ENCODE measurements at regions not wholly inside any gene's neighbourhood (a gene's known extent, or its start where the extent isn't known, plus 50 kb on each side); places are given as distances from the start of the nearest gene placed in this dataset.
A peak's percentile ranks its signal among the peaks of the same experiment; 100 is the strongest.

GRCh38 chr2:176686328-176686727 is 417.1 kb downstream of the MTX2 start:
- no peak for DNase-seq

GRCh38 chr2:176687342-176687741 is 418.1 kb downstream of the MTX2 start:
- no peak for DNase-seq

- DNase-seq: no peak
Observed at GRCh38 chr2:176687944-176688343, 418.7 kb downstream of the MTX2 start.

DNA sequence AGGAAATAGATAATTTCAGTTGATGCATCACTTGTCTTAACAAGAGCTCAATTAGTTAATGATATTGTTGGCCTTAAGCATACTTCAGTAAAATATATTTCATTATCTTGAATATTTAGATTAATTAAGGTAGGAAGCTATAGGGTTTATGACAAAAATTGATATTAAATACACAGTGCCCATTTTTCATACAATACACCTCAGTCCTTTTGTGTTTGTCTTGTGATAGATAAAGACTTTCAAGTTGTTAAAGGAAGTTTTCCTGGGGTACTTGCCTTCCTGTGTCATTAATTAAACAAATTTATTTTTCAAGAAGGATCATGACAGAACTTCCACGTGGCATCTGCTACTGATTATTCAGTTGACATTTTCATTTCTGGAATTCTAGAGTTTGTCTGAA is 420.5 kb downstream of the MTX2 start:
- no peak for DNase-seq

- no peak for DNase-seq
Observed at GRCh38 chr2:176691471-176691870, 422.2 kb downstream of the MTX2 start.

DNA sequence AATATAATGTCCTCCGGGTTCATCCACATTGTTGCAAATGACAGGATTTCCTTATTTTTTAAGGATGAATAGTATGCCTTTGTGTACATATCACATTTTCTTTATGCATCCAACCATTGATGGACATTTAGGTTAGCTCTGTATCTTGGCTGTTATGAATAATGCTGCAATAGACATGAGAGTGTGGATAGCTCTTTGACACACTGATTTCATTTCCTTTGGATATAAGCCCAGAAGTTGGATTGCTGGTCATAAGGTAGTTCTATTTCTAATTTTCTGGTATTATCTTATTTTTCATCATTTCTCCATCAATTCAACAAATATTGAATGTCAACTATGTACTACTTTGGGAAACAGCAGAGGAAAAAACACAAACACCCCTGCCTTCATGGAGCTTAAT is 423.3 kb downstream of the MTX2 start:
- no peak for DNase-seq

- no peak for DNase-seq
Observed at GRCh38 chr2:176699098-176699497, 429.9 kb downstream of the MTX2 start.

DNA sequence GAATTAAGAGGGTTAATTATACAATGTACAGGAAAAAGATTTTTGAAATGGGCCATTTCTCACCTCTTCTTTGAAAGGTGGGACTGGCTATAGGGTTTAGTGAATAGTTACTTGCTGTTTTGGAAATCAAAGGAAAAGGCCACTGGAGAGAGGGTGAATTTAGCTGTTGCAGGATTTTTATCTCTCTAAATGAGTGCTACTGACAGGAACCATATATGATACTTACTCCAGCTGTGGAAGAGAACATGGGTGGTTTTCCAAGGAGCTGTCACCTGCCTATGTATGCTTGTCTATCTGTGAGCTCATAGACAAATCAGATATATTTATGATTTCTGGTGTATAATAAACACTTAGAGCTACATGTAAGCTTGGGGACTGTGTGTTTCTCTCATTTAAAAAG is 430.4 kb downstream of the MTX2 start:
- DNase-seq: no peak

- DNase-seq: no peak
Observed at GRCh38 chr2:176702131-176702530, 432.9 kb downstream of the MTX2 start.

DNA sequence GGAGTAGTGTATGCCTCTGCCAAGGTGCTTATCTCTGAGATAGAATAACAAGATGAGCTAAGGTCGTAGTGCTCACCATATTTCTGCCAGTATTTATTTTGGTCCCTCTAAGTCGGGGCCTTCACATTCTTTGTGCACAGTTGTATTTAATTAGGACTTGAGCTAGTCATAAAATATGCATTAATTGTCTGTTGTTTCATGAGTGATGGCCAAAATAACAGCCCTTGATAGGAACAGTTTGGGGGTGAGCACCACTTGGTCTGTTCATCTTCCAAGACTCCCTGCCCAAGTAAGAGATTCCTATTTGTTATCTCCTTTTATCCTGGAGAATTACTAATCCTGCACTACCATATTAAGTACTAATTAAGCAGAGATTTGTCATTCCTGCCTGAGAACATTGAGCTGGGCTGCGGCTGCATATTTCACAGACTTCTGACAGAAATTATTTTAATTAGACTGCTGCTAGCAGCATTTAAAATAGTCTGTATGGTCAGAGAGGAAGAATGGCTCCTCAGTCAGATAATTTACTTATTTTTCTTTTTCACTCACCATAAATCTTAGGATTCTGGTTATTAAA is 435.1 kb downstream of the MTX2 start:
- no peak for DNase-seq

GRCh38 chr2:176709149-176709951 is 440.1 kb downstream of the MTX2 start:
- DNase-seq: no peak

DNA sequence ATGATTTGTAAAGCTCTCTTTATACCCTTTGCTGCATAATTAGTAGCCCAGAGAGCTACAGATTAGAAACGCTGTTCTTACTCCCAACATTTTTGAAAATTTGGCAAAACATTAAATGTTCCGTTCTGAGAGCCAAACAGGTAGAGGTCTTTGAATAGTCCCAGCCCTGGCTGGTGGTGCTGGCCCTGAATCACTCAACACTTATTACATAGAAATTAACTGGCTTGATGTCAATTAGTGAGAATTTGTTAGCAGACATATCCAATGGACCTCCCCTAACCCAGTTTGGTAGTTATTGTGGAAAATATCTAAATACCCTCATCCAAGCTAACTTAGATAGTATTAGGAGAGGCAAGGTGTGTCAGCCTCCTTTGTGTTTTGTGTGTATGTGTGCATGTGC is 440.7 kb downstream of the MTX2 start:
- DNase-seq: no peak

GRCh38 chr2:176710657-176711186 is 441.5 kb downstream of the MTX2 start:
- DNase-seq: no peak

GRCh38 chr2:176725873-176726645 is 456.8 kb downstream of the MTX2 start:
- DNase-seq: no peak

DNA sequence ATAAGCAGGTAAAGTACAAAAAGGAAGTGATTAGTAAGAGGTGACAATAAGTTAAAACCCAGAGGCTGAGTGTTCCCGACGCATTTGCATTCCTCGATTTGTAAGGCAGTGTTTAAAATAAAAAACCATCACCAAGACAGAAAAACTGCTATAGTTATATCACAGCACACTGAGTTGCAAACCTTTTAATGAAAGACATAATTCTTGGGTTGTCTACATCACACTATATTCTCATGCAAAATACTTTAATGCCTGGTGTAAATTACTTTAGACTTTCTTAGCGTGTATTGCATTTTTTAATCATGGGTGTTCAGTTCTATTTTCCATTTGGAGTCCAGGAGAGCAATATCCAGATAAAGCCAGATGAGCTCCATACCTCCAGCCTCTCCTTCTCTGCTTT is 458.5 kb downstream of the MTX2 start:
- no peak for DNase-seq

DNA sequence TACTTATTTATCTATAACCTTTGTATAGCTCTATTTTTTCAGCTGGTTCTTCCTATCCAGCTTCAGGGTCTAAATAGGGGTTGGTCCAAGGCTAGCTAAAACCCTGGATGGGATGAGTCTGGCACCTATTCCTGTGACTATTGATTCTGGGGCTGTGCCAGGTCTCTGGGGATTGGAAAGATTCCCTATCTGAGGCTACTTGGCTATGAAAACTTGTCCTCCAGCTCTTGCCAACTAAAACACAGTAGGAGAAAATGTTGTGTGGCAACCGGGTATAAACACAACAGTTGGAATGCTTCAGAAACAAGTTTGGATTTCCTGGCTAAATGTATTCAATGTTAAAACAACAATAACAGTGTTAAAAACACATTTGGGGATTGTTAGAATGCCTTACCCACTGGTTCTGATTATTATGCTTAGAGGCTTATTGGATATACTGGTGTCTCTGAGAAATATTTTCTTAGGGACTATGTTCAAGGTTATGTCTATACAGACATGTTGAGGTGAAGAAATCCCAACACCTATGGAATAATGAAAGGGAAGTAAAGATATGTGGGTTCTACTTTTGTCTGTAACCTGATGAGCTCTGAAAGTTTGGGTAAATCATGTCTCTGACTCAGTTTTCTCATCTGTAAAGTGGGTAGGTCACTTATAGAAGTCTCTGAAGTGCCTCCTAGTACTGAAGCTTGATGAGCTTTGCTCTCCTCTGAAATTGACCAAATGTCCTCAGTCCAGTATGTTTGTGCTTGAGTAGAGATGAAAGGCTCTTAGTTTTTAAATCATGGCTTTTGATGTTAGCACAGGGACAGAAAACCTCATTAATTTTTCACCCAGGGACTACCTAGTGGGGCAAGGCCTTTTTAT is 460.7 kb downstream of the MTX2 start:
- peak; percentile 70 for DNase-seq

- DNase-seq: no peak
Observed at GRCh38 chr2:176732780-176733179, 463.5 kb downstream of the MTX2 start.

DNA sequence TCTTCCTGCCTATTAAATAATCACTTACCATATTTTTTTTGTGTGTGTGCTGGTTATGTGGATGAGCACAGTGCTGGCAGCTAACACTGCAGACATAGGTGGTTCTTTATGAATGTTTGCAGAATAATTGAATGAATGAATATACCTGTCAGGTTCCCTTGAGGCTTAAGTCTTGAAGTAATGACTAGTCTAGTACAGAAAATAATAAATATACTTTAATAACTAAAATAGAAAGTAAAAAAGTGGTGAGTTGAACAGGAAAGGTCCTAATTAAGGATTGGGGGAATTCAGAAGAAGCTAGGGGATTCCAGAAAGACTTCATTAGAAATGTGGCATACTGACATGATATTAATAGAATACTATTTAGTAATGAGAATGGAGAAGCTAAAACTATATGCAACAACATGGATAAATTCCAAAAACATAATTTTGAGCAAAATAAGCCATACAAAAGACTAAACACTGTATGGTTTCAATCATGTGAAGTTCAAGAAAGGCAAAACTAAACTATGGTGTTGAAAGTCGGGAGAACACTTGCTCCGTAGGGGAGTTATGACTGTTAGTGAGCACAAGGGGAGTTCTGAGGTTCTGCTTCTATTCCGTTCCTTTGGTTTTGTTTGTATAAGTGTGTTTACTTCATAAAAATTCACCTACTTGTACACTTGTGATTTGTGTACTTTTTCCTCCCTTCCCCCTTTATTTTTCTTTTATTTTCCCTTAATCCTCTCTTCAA is 464.6 kb downstream of the MTX2 start:
- no peak for DNase-seq

DNA sequence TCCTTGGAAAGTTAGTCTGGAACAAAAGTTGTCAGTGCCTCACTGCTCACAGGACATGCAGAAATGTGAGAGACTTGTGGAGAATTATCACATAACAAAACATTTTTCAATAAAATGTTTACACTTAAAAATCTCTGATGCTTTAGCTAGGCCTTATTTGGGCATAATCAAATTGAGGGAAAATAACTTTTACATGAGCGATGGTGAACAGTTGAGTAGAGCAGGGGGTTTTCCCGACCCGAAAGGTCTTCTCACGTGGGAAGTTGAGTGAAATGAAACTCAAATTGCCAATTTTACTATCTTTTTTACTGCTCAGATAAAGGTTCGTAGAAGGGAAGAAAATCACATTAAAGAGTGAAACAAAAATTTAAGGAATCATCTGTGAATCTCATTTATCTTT is 465.6 kb downstream of the MTX2 start:
- no peak for DNase-seq

GRCh38 chr2:176742271-176742670 is 470.3 kb upstream of the HNRNPA3 start:
- DNase-seq: no peak

- DNase-seq: no peak
Observed at GRCh38 chr2:176743671-176744070, 468.9 kb upstream of the HNRNPA3 start.

DNA sequence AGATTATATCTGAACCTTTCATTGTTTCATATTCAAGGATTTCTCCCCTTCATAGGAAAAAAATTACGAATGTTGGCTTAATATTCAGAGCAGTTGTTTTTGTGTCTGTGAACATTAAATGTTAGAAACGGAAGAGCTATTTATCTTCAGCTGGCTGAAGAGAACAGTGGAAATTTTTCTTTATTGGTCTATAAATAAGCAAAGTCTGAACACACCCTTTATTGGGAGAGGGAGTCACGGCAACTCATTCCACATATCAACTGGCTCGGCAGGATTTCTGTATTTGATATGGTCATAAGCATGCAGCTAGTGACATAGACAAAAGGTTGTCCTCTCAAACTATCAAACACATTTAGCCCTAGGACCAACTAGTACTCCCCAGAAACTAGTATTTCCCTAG is 468.4 kb upstream of the HNRNPA3 start:
- DNase-seq: peak; percentile 50

Measured in DMS153 (cell line).